Heart left ventricle (tissue), 16 donors: ENCODE measurements at regions not wholly inside any gene's neighbourhood (a gene's known extent, or its start where the extent isn't known, plus 50 kb on each side); places are given as distances from the start of the nearest gene placed in this dataset.
"Not testable (repeated sequence)": the region's sequence is repeated elsewhere in the genome, so short reads cannot be mapped to it uniquely, and the experiment has no call there.

ENCODE experiments used
- ATAC-seq, 4 donors: fragments of 200-7000 bp; cut with Tn5 transposase; one replicate each; pipeline ENCODE4 v1.9.1; 2020 to 2022; ENCODE audit warnings: moderate library complexity in 4 of 4, mild to moderate bottlenecking in 3 of 4, moderate number of reproducible peaks in 1 of 4
- DNase-seq, 5 donors: peaks; one replicate each; pipeline ENCODE4 v3.0.0-alpha.2; 2020
- H3K27ac ChIP-seq, 12 donors: fragments of 200-600 bp; sonication (generic) in 4 of 12; one replicate each; pipeline versions ENCODE4 v1.5.0 to v1.8.0; 2016 to 2022; ENCODE audit warnings: mild to moderate bottlenecking in 2 of 12
- H3K27me3 ChIP-seq, 9 donors: fragments of 200-600 bp; sonication (generic) in 2 of 9; one replicate each; pipeline versions ENCODE4 v1.5.1 to v1.8.0; 2016 to 2022; ENCODE audit warnings: mild to moderate bottlenecking in 3 of 9
- H3K36me3 ChIP-seq, 9 donors: fragments of 200-600 bp; sonication (generic) in 2 of 9; one replicate each; pipeline versions ENCODE4 v1.5.0 to v1.8.0; 2018 to 2022; ENCODE audit warnings: mild to moderate bottlenecking in 2 of 9
- H3K4me1 ChIP-seq, 12 donors: fragments of 200-600 bp; sonication (generic) in 4 of 12; one replicate each; pipeline versions ENCODE4 v1.5.0 to v1.8.0; 2016 to 2022; ENCODE audit warnings: mild to moderate bottlenecking in 3 of 12
- H3K4me3 ChIP-seq, 12 donors: fragments of 200-600 bp; sonication (generic) in 4 of 12; one replicate each; pipeline versions ENCODE4 v1.5.0 to v1.8.0; 2017 to 2022; ENCODE audit warnings: mild to moderate bottlenecking in 9 of 12, moderate library complexity in 4 of 12
- H3K9me3 ChIP-seq, 12 donors: fragments of 200-600 bp; sonication (generic) in 4 of 12; one replicate each; pipeline versions ENCODE4 v1.5.0 to v1.8.0; 2016 to 2022; ENCODE audit warnings: mild to moderate bottlenecking in 1 of 12
- CTCF ChIP-seq, 12 donors: fragments of 200-600 bp; sonication (generic) in 4 of 12; IDR thresholded peaks; one replicate each; pipeline versions ENCODE4 v1.5.0 to v1.8.0; 2018 to 2022; ENCODE audit warnings: antibody characterized with exemption in 12 of 12, mild to moderate bottlenecking in 5 of 12
- POLR2A ChIP-seq, 2 donors: fragments of 450-650 bp; IDR thresholded peaks; one replicate each; pipeline ENCODE4 v1.6.1; 2017; ENCODE audit warnings: antibody characterized with exemption in 2 of 2, mild to moderate bottlenecking in 2 of 2, moderate library complexity in 2 of 2
- WGBS, 4 donors: extraction: QIAGEN DNeasy Blood & Tissue Kit in 2 of 4; methylation state at CpG; one replicate each; pipeline versions ENCODE4 v1.1.5 to v1.1.7; 2013 to 2018; 5-methylcytosine and 5-hydroxymethylcytosine counted together
- intact Hi-C, 10 donors: fragments of 100-400 bp; cut with DNase I; formaldehyde crosslinking; loops; one replicate each; pipeline versions ENCODE4 v1.11.1 to v1.14.2; 2022
- donor health status: ischemic (EF 13 %, LVEDD 7.1; RV severe dilation, severe dysfunction).
- donor health status: healthy with polysubstance abuse.
- donor health status: DM: no; HTN: yes; CAD: no.
- donor health status: DM: no; HTN: no; CAD: no.
- donor health status: ischemic (EF 25% LVEDD 6.9; RV normal size, moderate dysfunction).
- donor health status: ischemic (EF 25% LVEDD 5.7; RV mildly dilated, moderate dysfunction).
- donor health status: healthy.
- donor health status: DM: yes; HTN: yes; CAD: no.
- donor health status: ischemic (EF 35%, LVEDD 5.7; RV mildly dilated, moderate dysfunction).
- donor health status: nonischemic (EF 11% LVEDD 7.7; RV severe dilation, severe dysfunction).
- donor health status: DM: yes; HTN: yes; CAD: no.
- donor health status: PGD.
- donor health status: ischemic (EF 29% LVEDD 5.4; RV normal size, mild dysfunction).
- donor health status: nonischemic (EF 23%, LVEDD 6.1; RV moderate dilation, normal function).

- intact Hi-C loops: loop anchor here in 1 of 10 donors (5.0 kb wide), 1 partner anchor 236 kb away; the partner anchor contains the start of gene UVSSA
- WGBS, 4 donors: 80 to 85% (median 81%) methylated on average over 12 to 15 of the region's 15 CpGs
- peak in 3 of 5 donors; percentile 20 to 38 (median 24) for DNase-seq
Measured at GRCh38 chr4:1583051-1583785, 100.9 kb downstream of the FAM53A start.

GRCh38 chr4:1582227-1582626 is 101.9 kb downstream of the FAM53A start:
- peaks cover 0 to 28% (median 10%) of the 10 kb centered on the region in 12 donors for H3K4me1 ChIP-seq
- no peak overlapping the region for H3K4me3 ChIP-seq
- peaks cover 0 to 6% (median 0%) of the 10 kb centered on the region in 9 donors for H3K27me3 ChIP-seq
- H3K9me3 ChIP-seq: no peaks in the 10 kb centered on the region
- H3K36me3 ChIP-seq: no peaks in the 10 kb centered on the region
- peak in 3 of 5 donors; percentile 29 to 60 (median 43) for DNase-seq
- no peak overlapping the region for H3K27ac ChIP-seq
- TF ChIP-seq CTCF (IDR thresholded peaks at IDR 0.05) (no peak), POLR2A (IDR thresholded peaks at IDR 0.05) (no peak)
- intact Hi-C loops: loop anchor here in 1 of 10 donors (5.0 kb wide), 1 partner anchor 235 kb away; the partner anchor contains the start of gene UVSSA
- 49 to 58% (median 57%) methylated on average over 8 to 15 of the region's 15 CpGs for WGBS, 4 donors
- ATAC-seq: no peak

More at GRCh38 chr4:1583051-1583785, 100.9 kb downstream of the FAM53A start:
- Histone ChIP-seq H3K36me3 (no peaks in the 10 kb centered on the region), H3K9me3 (peaks cover 0 to 3% (median 0%) of the 10 kb centered on the region in 12 donors), H3K27ac (no peak overlapping the region), H3K4me1 (peaks cover 0 to 23% (median 7%) of the 10 kb centered on the region in 12 donors), H3K4me3 (no peak overlapping the region), H3K27me3 (peaks cover 0 to 6% (median 0%) of the 10 kb centered on the region in 9 donors)
- ATAC-seq: no peak
- TF ChIP-seq POLR2A (IDR thresholded peaks at IDR 0.05) (no peak), CTCF (IDR thresholded peaks at IDR 0.05) (no peak)

- ATAC-seq (peak; percentile 70 to 80 (median 75)), DNase-seq (peak; percentile 82 to 94 (median 91))
- 31 to 36% (median 34%) methylated on average over 12 to 15 of the region's 15 CpGs for WGBS, 4 donors
- H3K27ac ChIP-seq: peak overlapping the region in 2 of 12 donors; percentile 30 to 62
- not testable (repeated sequence) for H3K4me3 ChIP-seq, H3K27me3 ChIP-seq, H3K36me3 ChIP-seq, H3K9me3 ChIP-seq
- intact Hi-C loops: loop anchor here in 1 of 10 donors (5.0 kb wide), 1 partner anchor 234 kb away; the partner anchor contains the start of gene UVSSA
- peaks cover 0 to 28% (median 10%) of the 10 kb centered on the region in 12 donors for H3K4me1 ChIP-seq
Measured at GRCh38 chr4:1581164-1581894, 102.8 kb downstream of the FAM53A start.

DNA sequence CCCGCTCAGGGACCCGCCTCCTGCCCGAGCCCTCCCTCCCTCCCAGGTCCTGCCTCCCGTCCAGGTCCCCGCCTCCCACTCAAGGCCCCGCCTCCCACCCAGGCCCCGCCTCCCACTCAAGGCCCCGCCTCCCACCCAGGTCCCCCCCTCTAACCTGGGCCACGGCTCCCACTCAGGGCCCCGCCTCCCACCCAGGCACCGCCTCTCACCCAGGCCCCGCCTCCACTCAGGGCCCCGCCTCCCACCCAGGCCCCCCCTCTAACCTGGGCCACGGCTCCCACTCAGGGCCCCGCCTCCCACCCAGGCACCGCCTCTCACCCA is 103.5 kb downstream of the FAM53A start:
- intact Hi-C loops: loop anchor here in 1 of 10 donors (5.0 kb wide), 1 partner anchor 233 kb away; the partner anchor contains the start of gene UVSSA
- Histone ChIP-seq H3K27ac (peak overlapping the region in 2 of 12 donors; percentile 72 to 86), H3K4me1 (peaks cover 0 to 28% (median 10%) of the 10 kb centered on the region in 12 donors), H3K4me3 (peak overlapping the region in 7 of 12 donors; percentile 58 to 77 (median 70))
- not testable (repeated sequence) for ATAC-seq, H3K27me3 ChIP-seq, H3K36me3 ChIP-seq, H3K9me3 ChIP-seq, DNase-seq
- 0 to 8% (median 4%) methylated on average over 5 to 12 of the region's 16 CpGs; no CpG with 5 or more reads in 1 of the 4 donors for WGBS, 4 donors
